GM23338 (cell line): ENCODE measurements at regions not wholly inside any gene's neighbourhood (a gene's known extent, or its start where the extent isn't known, plus 50 kb on each side); places are given as distances from the start of the nearest gene placed in this dataset.
A peak's percentile ranks its signal among the peaks of the same experiment; 100 is the strongest.

Source experiments
- ATAC-seq: fragments of 200-7000 bp; cut with Tn5 transposase; 3 replicates; pipeline ENCODE4 v1.9.1; 2020
- DNase-seq: peaks from one replicate; pipeline ENCODE4 v3.0.0-alpha.2; 2015; ENCODE audit warnings: low spot score
- H2AFZ ChIP-seq: fragments of 200-600 bp; sonication (generic); 2 replicates; pipeline ENCODE4 v1.8.0; 2016; ENCODE audit warnings: antibody characterized with exemption, mild to moderate bottlenecking, moderate library complexity
- H3F3A ChIP-seq: fragments of 200-600 bp; sonication (generic); replicated peaks from 2 replicates; pipeline ENCODE4 v1.8.0; 2017; ENCODE audit warnings: antibody characterized with exemption, mixed run types, low read depth
- H3K27ac ChIP-seq: fragments of 200-600 bp; sonication (generic); 2 replicates; pipeline ENCODE4 v1.6.1; 2016; ENCODE audit warnings: low read depth
- H3K27me3 ChIP-seq: fragments of 200-600 bp; sonication (generic); 2 replicates; pipeline ENCODE4 v1.8.0; 2016; ENCODE audit warnings: mild to moderate bottlenecking, mixed run types, moderate library complexity; ENCODE audit not compliant: insufficient read depth
- H3K36me3 ChIP-seq: fragments of 200-600 bp; sonication (generic); 2 replicates; pipeline ENCODE4 v1.8.0; 2016; ENCODE audit warnings: mild to moderate bottlenecking; ENCODE audit not compliant: insufficient read depth
- H3K4me1 ChIP-seq: fragments of 200-600 bp; sonication (generic); 2 replicates; pipeline ENCODE4 v1.8.0; 2016; ENCODE audit warnings: mild to moderate bottlenecking, moderate library complexity; ENCODE audit not compliant: insufficient read depth
- H3K4me2 ChIP-seq: fragments of 200-600 bp; sonication (generic); 2 replicates; pipeline ENCODE4 v1.7.1; 2017; ENCODE audit warnings: mixed run types
- H3K4me3 ChIP-seq: fragments of 200-600 bp; sonication (generic); 2 replicates; pipeline ENCODE4 v1.6.1; 2016; ENCODE audit warnings: mixed run types
- H3K79me2 ChIP-seq: fragments of 200-600 bp; sonication (generic); replicated peaks from 2 replicates; pipeline ENCODE4 v1.8.0; 2017; ENCODE audit warnings: mild to moderate bottlenecking; ENCODE audit not compliant: insufficient read depth
- H3K9me2 ChIP-seq: fragments of 200-600 bp; sonication (generic); 2 replicates; pipeline ENCODE4 v1.8.0; 2017; ENCODE audit not compliant: insufficient read depth
- H4K20me1 ChIP-seq: fragments of 200-600 bp; sonication (generic); replicated peaks from 2 replicates; pipeline ENCODE4 v1.8.0; 2017; ENCODE audit warnings: mild to moderate bottlenecking; ENCODE audit not compliant: insufficient read depth
- H3K27ac Mint-ChIP-seq: 2 replicates; pipeline ENCODE4 v1.8.0; 2020; ENCODE audit warnings: inconsistent platforms, mild to moderate bottlenecking, moderate library complexity, mixed read lengths
- H3K27me3 Mint-ChIP-seq: 3 replicates; pipeline ENCODE4 v1.8.0; 2022; ENCODE audit warnings: low read depth, mild to moderate bottlenecking, moderate library complexity, mixed read lengths, inconsistent platforms; ENCODE audit not compliant: insufficient read depth, poor library complexity
- H3K36me3 Mint-ChIP-seq: 3 replicates; pipeline ENCODE4 v1.8.0; 2021; ENCODE audit warnings: low read depth, mild to moderate bottlenecking, inconsistent platforms, moderate library complexity, mixed read lengths
- H3K4me1 Mint-ChIP-seq: 3 replicates; pipeline ENCODE4 v1.8.0; 2020; ENCODE audit warnings: mild to moderate bottlenecking, inconsistent platforms, mixed read lengths
- H3K4me3 Mint-ChIP-seq: 3 replicates; pipeline ENCODE4 v1.8.0; 2021; ENCODE audit warnings: moderate library complexity, mild to moderate bottlenecking, inconsistent platforms, mixed read lengths
- H3K9me3 Mint-ChIP-seq: 3 replicates; pipeline ENCODE4 v1.8.0; 2020; ENCODE audit warnings: moderate library complexity, mild to moderate bottlenecking, inconsistent platforms, mixed read lengths
- CREB1 ChIP-seq: fragments of 250-450 bp; sonication (Bioruptor Pico); IDR thresholded peaks from 2 replicates; pipeline ENCODE4 v1.5.0; 2020; ENCODE audit warnings: low read depth, mild to moderate bottlenecking, moderate library complexity
- CTCF ChIP-seq, 2 experiments: fragments of 200-600 bp in 1 of 2; sonication (generic) in 1 of 2; conservative IDR thresholded peaks; 2 replicates each; pipeline versions ENCODE4 v1.5.1 to v1.6.1; 2016 to 2017; ENCODE audit warnings: antibody characterized with exemption in 2 of 2, low read depth in 2 of 2, mild to moderate bottlenecking in 2 of 2, moderate library complexity in 1 of 2
- EZH2 ChIP-seq: fragments of 200-600 bp; sonication (generic); IDR thresholded peaks from one replicate; pipeline ENCODE4 v1.8.0; 2017; ENCODE audit warnings: antibody characterized with exemption, mild to moderate bottlenecking, low read depth; ENCODE audit not compliant: unreplicated experiment
- EZH2phosphoT487 ChIP-seq: fragments of 200-600 bp; sonication (generic); IDR thresholded peaks from one replicate; pipeline ENCODE4 v1.8.1; 2018; ENCODE audit warnings: antibody characterized with exemption; ENCODE audit not compliant: unreplicated experiment
- JUNB ChIP-seq: IDR thresholded peaks from one replicate; pipeline ENCODE4 v1.6.1; 2016; ENCODE audit warnings: antibody characterized with exemption; ENCODE audit not compliant: unreplicated experiment
- NANOG ChIP-seq: IDR thresholded peaks from 2 replicates; pipeline ENCODE4 v1.6.1; 2016; ENCODE audit warnings: antibody characterized with exemption, borderline replicate concordance
- POLR2AphosphoS5 ChIP-seq: IDR thresholded peaks from 2 replicates; pipeline ENCODE4 v1.6.1; 2016; ENCODE audit warnings: antibody characterized with exemption, low read depth
- REST ChIP-seq: IDR thresholded peaks from one replicate; pipeline ENCODE4 v1.6.1; 2018; ENCODE audit warnings: antibody characterized with exemption; ENCODE audit not compliant: unreplicated experiment
- STAT1 ChIP-seq: IDR thresholded peaks from one replicate; pipeline ENCODE4 v1.6.1; 2016; ENCODE audit warnings: antibody characterized with exemption; ENCODE audit not compliant: unreplicated experiment
- ZNF114 ChIP-seq: fragments of 250-450 bp; sonication (Bioruptor Pico); IDR thresholded peaks from 2 replicates; pipeline ENCODE4 v1.5.0; 2020; ENCODE audit warnings: mild to moderate bottlenecking, moderate library complexity
- ZNF331 ChIP-seq: fragments of 250-450 bp; sonication (Bioruptor Pico); IDR thresholded peaks from 2 replicates; pipeline ENCODE4 v1.5.0; 2020; ENCODE audit warnings: low read depth, mild to moderate bottlenecking, moderate library complexity
- TF ChIP-seq, protein P1 (sequence below): IDR thresholded peaks from 2 replicates; pipeline ENCODE4 v1.6.1; 2016; ENCODE audit warnings: antibody characterized with exemption
- TF ChIP-seq, protein P2 (sequence below): fragments of 250-450 bp; sonication (Bioruptor Pico); IDR thresholded peaks from 2 replicates; pipeline ENCODE4 v1.5.0; 2020; ENCODE audit warnings: mild to moderate bottlenecking, moderate library complexity

GRCh38 chr5:63854076-63854475, 108.2 kb downstream of the HTR1A start:
- H3K9me3 Mint-ChIP-seq: peaks cover 1% of the 10 kb centered on the region

More at GRCh38 chr5:63854076-63854475, 108.2 kb downstream of the HTR1A start:
- Mint-ChIP-seq H3K4me1 (peaks cover 3% of the 10 kb centered on the region; the same call in 2 of the 3 replicates), H3K4me3 (no peak overlapping the region), H3K27ac (no peak overlapping the region), H3K36me3 (peaks cover under 1% of the 10 kb centered on the region), H3K27me3 (no peaks in the 10 kb centered on the region)
- Histone ChIP-seq H3K27me3 (no peaks in the 10 kb centered on the region), H3K27ac (no peak overlapping the region), H4K20me1 (no peaks in the 10 kb centered on the region), H3K4me1 (no peaks in the 10 kb centered on the region; the same call in 1 of the 2 replicates), H3K9me2 (no peaks in the 10 kb centered on the region), H3F3A (no peaks in the 10 kb centered on the region), H3K4me2 (no peak overlapping the region), H3K4me3 (no peak overlapping the region), H3K36me3 (no peaks in the 10 kb centered on the region), H2AFZ (peak overlapping the region; percentile 44; the same call in 1 of the 2 replicates), H3K79me2 (no peaks in the 10 kb centered on the region)
- TF ChIP-seq STAT1 (no peak), CREB1 (CRISPR knock-in tag) (no peak), REST (no peak), EZH2 (no peak), POLR2AphosphoS5 (no peak), ZNF331 (CRISPR knock-in tag) (no peak), JUNB (no peak), CTCF (conservative IDR thresholded peaks at IDR 0.05; ENCODE audit: low read depth in 2 of 2) (no peak), NANOG (no peak), EZH2phosphoT487 (no peak), ZNF114 (no peak)
- TF ChIP-seq, protein P1, sequence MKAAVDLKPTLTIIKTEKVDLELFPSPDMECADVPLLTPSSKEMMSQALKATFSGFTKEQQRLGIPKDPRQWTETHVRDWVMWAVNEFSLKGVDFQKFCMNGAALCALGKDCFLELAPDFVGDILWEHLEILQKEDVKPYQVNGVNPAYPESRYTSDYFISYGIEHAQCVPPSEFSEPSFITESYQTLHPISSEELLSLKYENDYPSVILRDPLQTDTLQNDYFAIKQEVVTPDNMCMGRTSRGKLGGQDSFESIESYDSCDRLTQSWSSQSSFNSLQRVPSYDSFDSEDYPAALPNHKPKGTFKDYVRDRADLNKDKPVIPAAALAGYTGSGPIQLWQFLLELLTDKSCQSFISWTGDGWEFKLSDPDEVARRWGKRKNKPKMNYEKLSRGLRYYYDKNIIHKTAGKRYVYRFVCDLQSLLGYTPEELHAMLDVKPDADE: no peak
- TF ChIP-seq, protein P2, sequence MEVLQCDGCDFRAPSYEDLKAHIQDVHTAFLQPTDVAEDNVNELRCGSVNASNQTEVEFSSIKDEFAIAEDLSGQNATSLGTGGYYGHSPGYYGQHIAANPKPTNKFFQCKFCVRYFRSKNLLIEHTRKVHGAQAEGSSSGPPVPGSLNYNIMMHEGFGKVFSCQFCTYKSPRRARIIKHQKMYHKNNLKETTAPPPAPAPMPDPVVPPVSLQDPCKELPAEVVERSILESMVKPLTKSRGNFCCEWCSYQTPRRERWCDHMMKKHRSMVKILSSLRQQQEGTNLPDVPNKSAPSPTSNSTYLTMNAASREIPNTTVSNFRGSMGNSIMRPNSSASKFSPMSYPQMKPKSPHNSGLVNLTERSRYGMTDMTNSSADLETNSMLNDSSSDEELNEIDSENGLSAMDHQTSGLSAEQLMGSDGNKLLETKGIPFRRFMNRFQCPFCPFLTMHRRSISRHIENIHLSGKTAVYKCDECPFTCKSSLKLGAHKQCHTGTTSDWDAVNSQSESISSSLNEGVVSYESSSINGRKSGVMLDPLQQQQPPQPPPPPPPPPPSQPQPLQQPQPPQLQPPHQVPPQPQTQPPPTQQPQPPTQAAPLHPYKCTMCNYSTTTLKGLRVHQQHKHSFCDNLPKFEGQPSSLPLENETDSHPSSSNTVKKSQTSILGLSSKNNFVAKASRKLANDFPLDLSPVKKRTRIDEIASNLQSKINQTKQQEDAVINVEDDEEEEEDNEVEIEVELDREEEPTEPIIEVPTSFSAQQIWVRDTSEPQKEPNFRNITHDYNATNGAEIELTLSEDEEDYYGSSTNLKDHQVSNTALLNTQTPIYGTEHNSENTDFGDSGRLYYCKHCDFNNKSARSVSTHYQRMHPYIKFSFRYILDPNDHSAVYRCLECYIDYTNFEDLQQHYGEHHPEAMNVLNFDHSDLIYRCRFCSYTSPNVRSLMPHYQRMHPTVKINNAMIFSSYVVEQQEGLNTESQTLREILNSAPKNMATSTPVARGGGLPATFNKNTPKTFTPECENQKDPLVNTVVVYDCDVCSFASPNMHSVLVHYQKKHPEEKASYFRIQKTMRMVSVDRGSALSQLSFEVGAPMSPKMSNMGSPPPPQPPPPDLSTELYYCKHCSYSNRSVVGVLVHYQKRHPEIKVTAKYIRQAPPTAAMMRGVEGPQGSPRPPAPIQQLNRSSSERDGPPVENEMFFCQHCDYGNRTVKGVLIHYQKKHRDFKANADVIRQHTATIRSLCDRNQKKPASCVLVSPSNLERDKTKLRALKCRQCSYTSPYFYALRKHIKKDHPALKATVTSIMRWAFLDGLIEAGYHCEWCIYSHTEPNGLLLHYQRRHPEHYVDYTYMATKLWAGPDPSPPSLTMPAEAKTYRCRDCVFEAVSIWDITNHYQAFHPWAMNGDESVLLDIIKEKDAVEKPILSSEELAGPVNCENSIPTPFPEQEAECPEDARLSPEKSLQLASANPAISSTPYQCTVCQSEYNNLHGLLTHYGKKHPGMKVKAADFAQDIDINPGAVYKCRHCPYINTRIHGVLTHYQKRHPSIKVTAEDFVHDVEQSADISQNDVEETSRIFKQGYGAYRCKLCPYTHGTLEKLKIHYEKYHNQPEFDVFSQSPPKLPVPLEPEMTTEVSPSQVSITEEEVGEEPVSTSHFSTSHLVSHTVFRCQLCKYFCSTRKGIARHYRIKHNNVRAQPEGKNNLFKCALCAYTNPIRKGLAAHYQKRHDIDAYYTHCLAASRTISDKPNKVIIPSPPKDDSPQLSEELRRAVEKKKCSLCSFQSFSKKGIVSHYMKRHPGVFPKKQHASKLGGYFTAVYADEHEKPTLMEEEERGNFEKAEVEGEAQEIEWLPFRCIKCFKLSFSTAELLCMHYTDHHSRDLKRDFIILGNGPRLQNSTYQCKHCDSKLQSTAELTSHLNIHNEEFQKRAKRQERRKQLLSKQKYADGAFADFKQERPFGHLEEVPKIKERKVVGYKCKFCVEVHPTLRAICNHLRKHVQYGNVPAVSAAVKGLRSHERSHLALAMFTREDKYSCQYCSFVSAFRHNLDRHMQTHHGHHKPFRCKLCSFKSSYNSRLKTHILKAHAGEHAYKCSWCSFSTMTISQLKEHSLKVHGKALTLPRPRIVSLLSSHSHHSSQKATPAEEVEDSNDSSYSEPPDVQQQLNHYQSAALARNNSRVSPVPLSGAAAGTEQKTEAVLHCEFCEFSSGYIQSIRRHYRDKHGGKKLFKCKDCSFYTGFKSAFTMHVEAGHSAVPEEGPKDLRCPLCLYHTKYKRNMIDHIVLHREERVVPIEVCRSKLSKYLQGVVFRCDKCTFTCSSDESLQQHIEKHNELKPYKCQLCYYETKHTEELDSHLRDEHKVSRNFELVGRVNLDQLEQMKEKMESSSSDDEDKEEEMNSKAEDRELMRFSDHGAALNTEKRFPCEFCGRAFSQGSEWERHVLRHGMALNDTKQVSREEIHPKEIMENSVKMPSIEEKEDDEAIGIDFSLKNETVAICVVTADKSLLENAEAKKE (CRISPR knock-in tag): no peak
- DNase-seq (peak; percentile 25), ATAC-seq (peak; percentile 44; the same call in 2 of the 3 replicates)
